Left ventricle myocardium superior (tissue), 1 donor: ENCODE measurements at regions not wholly inside any gene's neighbourhood (a gene's known extent, or its start where the extent isn't known, plus 50 kb on each side); places are given as distances from the start of the nearest gene placed in this dataset.
"Not testable (repeated sequence)": the region's sequence is repeated elsewhere in the genome, so short reads cannot be mapped to it uniquely, and the experiment has no call there.

Experiments
- ATAC-seq: fragments of 200-7000 bp; cut with Tn5 transposase; one replicate; pipeline ENCODE4 v1.9.1; 2020; ENCODE audit warnings: mild to moderate bottlenecking, moderate library complexity
- DNase-seq: peaks from one replicate; pipeline ENCODE4 v3.0.0-alpha.2; 2020
- intact Hi-C: fragments of 100-400 bp; cut with micrococcal nuclease; formaldehyde crosslinking; loops from one replicate; pipeline ENCODE4 v1.11.0; 2022
- donor health status: DM: no; HTN: yes; CAD: no; lungs with severe emphysema.

GRCh38 chr12:68470664-68471328 is 138.6 kb upstream of the MDM1 start:
- intact Hi-C loops, result no loop called here
- ATAC-seq (no peak), DNase-seq (no peak)

- no peak for ATAC-seq
- intact Hi-C loops, result no loop called here
- no peak for DNase-seq
Observed at GRCh38 chr12:68474467-68475204, 136.1 kb upstream of the RAP1B start.

GRCh38 chr12:68476794-68477193 is 133.9 kb upstream of the RAP1B start:
- no peak for ATAC-seq
- no peak for DNase-seq
- intact Hi-C loops, result no loop called here

GRCh38 chr12:68477261-68477772 is 133.4 kb upstream of the RAP1B start:
- ATAC-seq (no peak), DNase-seq (no peak)
- intact Hi-C loops, result no loop called here

- intact Hi-C loops, result no loop called here
- ATAC-seq (no peak), DNase-seq (no peak)
Observed at GRCh38 chr12:68477906-68478305, 132.8 kb upstream of the RAP1B start.

- DNase-seq, result no peak
- ATAC-seq, result no peak
- intact Hi-C loops, result no loop called here
Observed at GRCh38 chr12:68478516-68479260, 132.0 kb upstream of the RAP1B start.

GRCh38 chr12:68479261-68479895 is 131.3 kb upstream of the RAP1B start:
- ATAC-seq (no peak), DNase-seq (no peak)
- intact Hi-C loops, result no loop called here

- ATAC-seq, result no peak
- intact Hi-C loops, result no loop called here
Observed at GRCh38 chr12:68479896-68480291, 130.8 kb upstream of the RAP1B start.

GRCh38 chr12:68480526-68480925 is 130.2 kb upstream of the RAP1B start:
- ATAC-seq (no peak), DNase-seq (no peak)
- intact Hi-C loops, result no loop called here

More at GRCh38 chr12:68479896-68480291, 130.8 kb upstream of the RAP1B start:
- no peak for DNase-seq

GRCh38 chr12:68481181-68481941 is 129.3 kb upstream of the RAP1B start:
- ATAC-seq (no peak), DNase-seq (no peak)
- intact Hi-C loops, result no loop called here

- DNase-seq (no peak), ATAC-seq (peak; percentile 47)
- intact Hi-C loops, result no loop called here
Observed at GRCh38 chr12:68482014-68482413, 128.7 kb upstream of the RAP1B start.

GRCh38 chr12:68482660-68483059 is 128.0 kb upstream of the RAP1B start:
- intact Hi-C loops, result no loop called here
- no peak for ATAC-seq
- no peak for DNase-seq

GRCh38 chr12:68483592-68484383 is 126.9 kb upstream of the RAP1B start:
- ATAC-seq (no peak), DNase-seq (no peak)
- intact Hi-C loops, result no loop called here

GRCh38 chr12:68484578-68484977 is 126.1 kb upstream of the RAP1B start:
- DNase-seq, result not testable (repeated sequence)

GRCh38 chr12:68486449-68486848 is 124.2 kb upstream of the RAP1B start:
- intact Hi-C loops, DNase-seq, ATAC-seq: not testable (repeated sequence)

More at GRCh38 chr12:68484578-68484977, 126.1 kb upstream of the RAP1B start:
- ATAC-seq, intact Hi-C loops: not testable (repeated sequence)

GRCh38 chr12:68487721-68488309 is 122.9 kb upstream of the RAP1B start:
- intact Hi-C loops, result no loop called here
- no peak for DNase-seq
- no peak for ATAC-seq

GRCh38 chr12:68489273-68489672 is 121.4 kb upstream of the RAP1B start:
- DNase-seq, result no peak
- intact Hi-C loops, result no loop called here
- ATAC-seq, result no peak

- ATAC-seq (no peak), DNase-seq (no peak)
- intact Hi-C loops, result no loop called here
Observed at GRCh38 chr12:68490476-68490875, 120.2 kb upstream of the RAP1B start.
